K562 (cell line): ENCODE measurements at regions not wholly inside any gene's neighbourhood (a gene's known extent, or its start where the extent isn't known, plus 50 kb on each side); places are given as distances from the start of the nearest gene placed in this dataset.

Experiments
- CAMTA2 ChIP-seq: fragments of 250-450 bp; sonication (Bioruptor Pico); conservative IDR thresholded peaks from 2 replicates; pipeline ENCODE4 v1.5.1; 2022
- EGR1 ChIP-seq: fragments of 450-650 bp; conservative IDR thresholded peaks from 2 replicates; pipeline ENCODE4 v1.6.1; 2017; ENCODE audit warnings: mild to moderate bottlenecking
- KLF10 ChIP-seq: fragments of 250-450 bp; sonication (Bioruptor Pico); IDR thresholded peaks from 2 replicates; pipeline ENCODE4 v1.6.1; 2021; ENCODE audit warnings: matching md5 sums
- MAX ChIP-seq: sonication (generic); formaldehyde crosslinking; IDR thresholded peaks from 2 replicates; pipeline ENCODE4 v1.9.0; 2022; ENCODE audit warnings: mild to moderate bottlenecking, missing genetic modification reagents
- MCM5 ChIP-seq: fragments of 450-650 bp; IDR thresholded peaks from 2 replicates; pipeline ENCODE4 v1.6.1; 2016; ENCODE audit warnings: low read depth
- MLX ChIP-seq, 2 experiments: fragments of 450-650 bp in 1 of 2; sonication (generic) in 1 of 2; formaldehyde crosslinking; conservative IDR thresholded peaks; 2 replicates each; pipeline versions ENCODE4 v1.4.0 to v1.8.1; 2020 to 2022; ENCODE audit warnings: mild to moderate bottlenecking in 1 of 2, missing genetic modification reagents in 1 of 2
- MTA2 ChIP-seq: fragments of 450-650 bp; IDR thresholded peaks from 2 replicates; pipeline ENCODE4 v1.6.1; 2016; ENCODE audit warnings: low read depth
- PPARD ChIP-seq: fragments of 250-450 bp; sonication (Bioruptor Pico); IDR thresholded peaks from 2 replicates; pipeline ENCODE4 v1.8.0; 2022; ENCODE audit warnings: inconsistent platforms, mild to moderate bottlenecking, moderate library complexity
- PTRF ChIP-seq: fragments of 450-650 bp; IDR thresholded peaks from 2 replicates; pipeline ENCODE4 v1.6.1; 2016; ENCODE audit warnings: mild to moderate bottlenecking, missing genetic modification characterization, missing compliant biosample characterization
- RBM39 ChIP-seq: fragments of 200-400 bp; formaldehyde crosslinking; optimal IDR thresholded peaks from 2 replicates; pipeline ENCODE3; 2018; ENCODE audit warnings: low read depth, low read length
- TEAD4 ChIP-seq, 2 experiments: sonication (generic) in 1 of 2; formaldehyde crosslinking in 1 of 2; IDR thresholded peaks; 2 replicates each; pipeline versions ENCODE4 v1.6.1 to v1.8.0; 2012 to 2022; ENCODE audit warnings: borderline replicate concordance in 1 of 2, inconsistent platforms in 1 of 2, low read length in 1 of 2, mild to moderate bottlenecking in 1 of 2, missing genetic modification reagents in 1 of 2
- TFAP4 ChIP-seq: sonication (generic); formaldehyde crosslinking; IDR thresholded peaks from 2 replicates; pipeline ENCODE4 v1.8.0; 2022; ENCODE audit warnings: missing genetic modification reagents, mild to moderate bottlenecking, moderate library complexity, borderline replicate concordance
- ZNF318 ChIP-seq, 2 experiments: fragments of 450-650 bp; IDR thresholded peaks; 2 replicates each; pipeline ENCODE4 v1.6.1; 2016; ENCODE audit warnings: mild to moderate bottlenecking in 2 of 2, borderline replicate concordance in 1 of 2, low read depth in 1 of 2, moderate library complexity in 1 of 2
- ZNF551 ChIP-seq: fragments of 250-450 bp; sonication (Bioruptor Pico); IDR thresholded peaks from 2 replicates; pipeline ENCODE4 v1.5.0; 2021; ENCODE audit warnings: mild to moderate bottlenecking, moderate library complexity
- ZNF561 ChIP-seq: fragments of 450-650 bp; formaldehyde crosslinking; conservative IDR thresholded peaks from 2 replicates; pipeline ENCODE4 v1.4.0; 2020; ENCODE audit warnings: mild to moderate bottlenecking, moderate library complexity
- ZNF644 ChIP-seq: fragments of 200-800 bp; sonication (Bioruptor generic); IDR thresholded peaks from 2 replicates; pipeline ENCODE4 v1.6.1; 2016; ENCODE audit warnings: low read depth, missing genetic modification characterization, missing compliant biosample characterization
- TF ChIP-seq, protein P1 (sequence below): sonication (generic); formaldehyde crosslinking; IDR thresholded peaks from 2 replicates; pipeline ENCODE4 v1.8.1; 2023; ENCODE audit warnings: mild to moderate bottlenecking, missing genetic modification reagents, moderate library complexity

DNA sequence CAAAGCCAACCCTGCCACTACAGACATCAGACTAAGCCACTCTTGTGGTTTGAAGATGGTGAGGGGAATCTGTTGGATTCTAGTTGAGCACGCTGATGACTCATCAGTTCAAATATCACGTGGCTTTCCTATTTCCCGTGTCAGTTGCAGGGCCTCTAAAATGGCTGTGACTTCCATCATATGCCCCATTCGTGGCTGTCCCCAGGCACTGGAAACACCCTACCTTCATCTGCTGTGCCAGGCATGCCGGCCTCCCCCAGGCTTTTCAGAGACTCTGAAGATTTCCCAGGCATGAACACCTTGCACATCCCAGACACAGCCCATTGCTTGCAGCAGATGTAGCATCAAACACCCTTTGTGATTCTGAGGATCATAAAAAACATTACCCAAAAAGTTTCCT is 659.9 kb downstream of the UQCRFS1 start (continued):
- no peak for TF ChIP-seq ZNF318 (IDR thresholded peaks at IDR 0.05; ENCODE audit: borderline replicate concordance in 1 of 2, low read depth in 1 of 2)
- TF ChIP-seq TEAD4 (IDR thresholded peaks at IDR 0.05; ENCODE audit: low read length) = peak; percentile 45; the same call in 1 of the 2 replicates
- no peak for TF ChIP-seq TEAD4 (CRISPR knock-in tag; IDR thresholded peaks at IDR 0.05; ENCODE audit: borderline replicate concordance)
- TF ChIP-seq ZNF561 = peak; percentile 76; the same call in 1 of the 2 replicates
- no peak for TF ChIP-seq CAMTA2 (CRISPR knock-in tag)
- TF ChIP-seq ZNF644 (tag) = peak; percentile 77; the same call in 1 of the 2 replicates
- no peak for TF ChIP-seq TFAP4 (CRISPR knock-in tag)
- TF ChIP-seq, protein P1, sequence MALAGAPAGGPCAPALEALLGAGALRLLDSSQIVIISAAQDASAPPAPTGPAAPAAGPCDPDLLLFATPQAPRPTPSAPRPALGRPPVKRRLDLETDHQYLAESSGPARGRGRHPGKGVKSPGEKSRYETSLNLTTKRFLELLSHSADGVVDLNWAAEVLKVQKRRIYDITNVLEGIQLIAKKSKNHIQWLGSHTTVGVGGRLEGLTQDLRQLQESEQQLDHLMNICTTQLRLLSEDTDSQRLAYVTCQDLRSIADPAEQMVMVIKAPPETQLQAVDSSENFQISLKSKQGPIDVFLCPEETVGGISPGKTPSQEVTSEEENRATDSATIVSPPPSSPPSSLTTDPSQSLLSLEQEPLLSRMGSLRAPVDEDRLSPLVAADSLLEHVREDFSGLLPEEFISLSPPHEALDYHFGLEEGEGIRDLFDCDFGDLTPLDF (CRISPR knock-in tag) = no peak
- TF ChIP-seq EGR1 = no peak
- TF ChIP-seq PPARD (CRISPR knock-in tag) = 0 out of 2 replicates have a peak, but pooled peaks have one; percentile 11
- TF ChIP-seq MAX (CRISPR knock-in tag) = peak; percentile 57
- TF ChIP-seq RBM39 = no peak
- no peak for TF ChIP-seq KLF10
- TF ChIP-seq ZNF551 = no peak
- no peak for TF ChIP-seq MCM5
- TF ChIP-seq MLX (CRISPR knock-in tag; conservative IDR thresholded peaks at IDR 0.05) = no peak
- TF ChIP-seq PTRF (tag) = peak; percentile 54; the same call in 1 of the 2 replicates
- no peak for TF ChIP-seq MTA2
